NB4 (cell line): ENCODE measurements at regions not wholly inside any gene's neighbourhood (a gene's known extent, or its start where the extent isn't known, plus 50 kb on each side); places are given as distances from the start of the nearest gene placed in this dataset.

Experiments used
- CTCF ChIP-seq: IDR thresholded peaks from one replicate; pipeline ENCODE4 v1.5.1; 2012; ENCODE audit warnings: low read depth, low read length
- MAX ChIP-seq: IDR thresholded peaks from 2 replicates; pipeline ENCODE4 v1.6.1; 2011; ENCODE audit warnings: low read depth, low read length
- MYC ChIP-seq: IDR thresholded peaks from 2 replicates; pipeline ENCODE4 v1.6.1; 2011; ENCODE audit warnings: low read depth, low read length
- POLR2A ChIP-seq: IDR thresholded peaks from 2 replicates; pipeline ENCODE4 v1.6.1; 2011; ENCODE audit warnings: mild to moderate bottlenecking; ENCODE audit not compliant: insufficient read length; ENCODE audit errors: extremely low read depth

- TF ChIP-seq CTCF (no peak), POLR2A (no peak), MYC (no peak), MAX (no peak)
These were observed 1190.9 kb downstream of the TYW1 start for GRCh38 chr7:68187532-68187931.
